BJ (cell line): ENCODE measurements at regions not wholly inside any gene's neighbourhood (a gene's known extent, or its start where the extent isn't known, plus 50 kb on each side); places are given as distances from the start of the nearest gene placed in this dataset.

Experiments used
- CTCF ChIA-PET: fragments of 350-600 bp; formaldehyde crosslinking; extraction: SDS; loops from one replicate; lab custom pipeline; 2021; ENCODE audit warnings: antibody characterized with exemption, inconsistent platforms; lab: Yijun Ruan, JAX
- POLR2A ChIA-PET: fragments of 300-600 bp; sonication (Branson Sonifier 250); formaldehyde crosslinking; extraction: SDS; loops from one replicate; lab custom pipeline; 2021; ENCODE audit warnings: antibody characterized with exemption; lab: Charles Lee
- DNase-seq: peaks from one replicate; pipeline ENCODE4 v3.0.0-alpha.2; 2011; ENCODE audit warnings: low read depth
- H3K27me3 ChIP-seq: 2 replicates; pipeline ENCODE4 v1.6.0; 2011; ENCODE audit warnings: low read length; ENCODE audit not compliant: control insufficient read depth, insufficient read depth
- H3K36me3 ChIP-seq: 2 replicates; pipeline ENCODE4 v1.5.1; 2011; ENCODE audit warnings: low read length; ENCODE audit not compliant: control insufficient read depth, insufficient read depth
- H3K4me3 ChIP-seq: 2 replicates; pipeline ENCODE4 v1.5.1; 2011; ENCODE audit warnings: low read depth, mild to moderate bottlenecking, control low read depth, low read length
- TF ChIP-seq, protein P1 (sequence below): IDR thresholded peaks from 2 replicates; pipeline ENCODE4 v1.5.1; 2011; ENCODE audit warnings: low read depth, mild to moderate bottlenecking, control low read depth, inconsistent platforms, low read length, moderate library complexity; ENCODE audit not compliant: insufficient read depth

DNA sequence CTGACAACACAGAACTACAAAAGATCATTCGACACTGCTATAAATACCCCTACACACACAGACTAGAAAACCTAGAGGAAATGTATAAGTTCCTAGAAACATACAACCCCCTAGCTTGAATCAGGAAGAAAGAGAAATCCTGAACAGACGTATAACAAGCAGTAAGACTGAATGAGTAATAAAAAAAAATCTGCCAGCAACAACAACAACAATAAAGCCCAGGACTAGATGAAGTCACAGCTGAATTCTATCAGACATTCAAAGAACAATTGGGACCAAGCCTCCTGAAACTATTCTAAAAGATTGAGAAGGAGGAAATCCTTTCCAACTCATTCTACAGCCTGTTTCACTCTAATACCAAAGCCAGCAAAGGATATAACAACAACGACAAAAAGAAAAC lies 68.2 kb upstream of the SLIT3 start:
- POLR2A ChIA-PET: interaction anchor here (0.5 kb wide), 1 partner anchor 18 kb away, joined by 4 read pairs; no protein-coding TSS in a partner anchor
- CTCF ChIA-PET: no interaction called here
- DNase-seq: no peak
- TF ChIP-seq, protein P1, sequence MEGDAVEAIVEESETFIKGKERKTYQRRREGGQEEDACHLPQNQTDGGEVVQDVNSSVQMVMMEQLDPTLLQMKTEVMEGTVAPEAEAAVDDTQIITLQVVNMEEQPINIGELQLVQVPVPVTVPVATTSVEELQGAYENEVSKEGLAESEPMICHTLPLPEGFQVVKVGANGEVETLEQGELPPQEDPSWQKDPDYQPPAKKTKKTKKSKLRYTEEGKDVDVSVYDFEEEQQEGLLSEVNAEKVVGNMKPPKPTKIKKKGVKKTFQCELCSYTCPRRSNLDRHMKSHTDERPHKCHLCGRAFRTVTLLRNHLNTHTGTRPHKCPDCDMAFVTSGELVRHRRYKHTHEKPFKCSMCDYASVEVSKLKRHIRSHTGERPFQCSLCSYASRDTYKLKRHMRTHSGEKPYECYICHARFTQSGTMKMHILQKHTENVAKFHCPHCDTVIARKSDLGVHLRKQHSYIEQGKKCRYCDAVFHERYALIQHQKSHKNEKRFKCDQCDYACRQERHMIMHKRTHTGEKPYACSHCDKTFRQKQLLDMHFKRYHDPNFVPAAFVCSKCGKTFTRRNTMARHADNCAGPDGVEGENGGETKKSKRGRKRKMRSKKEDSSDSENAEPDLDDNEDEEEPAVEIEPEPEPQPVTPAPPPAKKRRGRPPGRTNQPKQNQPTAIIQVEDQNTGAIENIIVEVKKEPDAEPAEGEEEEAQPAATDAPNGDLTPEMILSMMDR: no peak
- Histone ChIP-seq H3K27me3 (no peaks in the 10 kb centered on the region), H3K4me3 (no peak overlapping the region), H3K36me3 (no peaks in the 10 kb centered on the region)

DNA sequence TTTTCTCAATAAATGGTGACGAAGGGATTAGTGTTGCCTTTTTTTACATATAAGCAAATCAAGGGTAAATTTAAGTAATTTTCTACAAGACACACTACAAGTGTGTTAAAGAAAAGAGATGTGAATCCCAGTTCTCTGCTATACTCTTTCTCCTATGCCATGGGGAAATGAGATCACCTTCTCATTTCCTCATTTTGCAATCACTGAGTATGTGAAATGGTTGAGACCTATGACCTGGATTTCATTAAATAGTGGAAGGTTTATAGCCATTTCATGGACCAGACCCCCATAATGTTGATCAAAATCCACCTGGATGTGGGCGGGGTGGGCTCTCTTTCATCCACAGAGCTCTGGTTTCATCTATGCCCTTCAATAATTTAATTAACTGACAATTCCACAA lies 66.9 kb upstream of the SLIT3 start:
- Histone ChIP-seq H3K36me3 (no peaks in the 10 kb centered on the region), H3K4me3 (no peak overlapping the region), H3K27me3 (no peaks in the 10 kb centered on the region)
- ChIA-PET CTCF (no interaction called here), POLR2A (no interaction called here)
- no peak for DNase-seq
- TF ChIP-seq, protein P1: no peak

DNA sequence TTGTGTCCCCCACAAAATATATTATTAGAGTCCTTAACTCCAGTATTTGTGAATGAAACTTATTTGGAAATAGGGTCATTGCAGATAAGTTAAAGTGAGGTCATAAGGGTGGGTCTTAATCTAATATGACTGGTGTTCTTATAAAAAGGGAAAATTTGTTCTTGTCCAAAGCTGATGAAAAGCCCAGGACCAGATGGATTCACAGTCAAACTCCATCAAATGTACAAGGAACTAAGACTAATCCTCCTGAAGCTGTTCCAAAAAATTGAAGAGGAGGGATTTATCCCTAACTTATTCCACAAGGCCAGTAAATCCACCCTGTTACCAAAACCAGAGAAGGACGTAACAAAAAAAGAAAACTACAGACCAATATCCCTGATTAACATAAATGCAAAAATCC lies 56.4 kb upstream of the SLIT3 start:
- TF ChIP-seq, protein P1: no peak
- POLR2A ChIA-PET: no interaction called here

DNA sequence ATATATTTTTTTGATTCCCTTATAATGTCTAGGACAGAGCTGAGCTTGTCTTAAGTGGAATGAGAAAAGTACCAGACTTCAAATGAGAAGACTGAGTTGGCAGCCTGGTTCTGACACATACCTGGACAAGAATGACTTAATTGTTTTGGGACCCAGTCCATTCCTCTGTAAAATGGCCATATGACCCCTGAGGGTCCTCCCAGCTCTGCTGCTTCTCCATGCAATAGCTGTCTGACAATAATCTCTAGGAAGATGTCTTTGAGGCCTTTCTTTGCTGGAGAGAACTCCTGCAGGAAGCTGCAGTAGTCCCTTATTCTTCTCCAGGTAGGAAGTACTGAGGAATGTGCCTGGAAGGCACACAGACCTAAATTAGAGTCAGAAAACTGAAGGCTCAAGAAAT lies 55.9 kb upstream of the SLIT3 start:
- CTCF ChIA-PET: no interaction called here
- DNase-seq: no peak
- POLR2A ChIA-PET: no interaction called here
- TF ChIP-seq, protein P1: no peak
- H3K4me3 ChIP-seq: no peak overlapping the region
- no peaks in the 10 kb centered on the region for H3K36me3 ChIP-seq
- no peaks in the 10 kb centered on the region for H3K27me3 ChIP-seq

More for the DNA sequence above, 56.4 kb upstream of the SLIT3 start:
- Histone ChIP-seq H3K36me3 (no peaks in the 10 kb centered on the region), H3K4me3 (no peak overlapping the region), H3K27me3 (no peaks in the 10 kb centered on the region)
- no peak for DNase-seq
- CTCF ChIA-PET: no interaction called here

DNA sequence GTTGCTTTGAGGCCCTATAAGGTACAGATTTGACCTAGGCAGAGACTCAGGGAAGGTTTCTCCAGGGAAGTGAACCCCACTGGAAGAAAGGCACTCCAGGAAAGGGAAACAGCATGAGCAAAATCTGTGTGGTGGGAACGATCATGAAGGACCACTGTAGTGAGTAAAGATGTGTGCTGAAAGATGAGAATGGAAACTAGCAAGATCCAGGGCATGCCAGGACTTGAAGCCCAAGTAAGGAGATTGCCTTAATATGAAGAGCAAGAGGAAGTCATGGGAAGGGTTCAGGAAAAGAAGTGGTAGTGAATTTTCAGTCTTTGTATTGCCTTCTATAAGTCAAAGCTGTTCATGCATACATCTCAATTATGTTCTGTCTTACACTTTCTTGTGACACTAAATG lies 55.2 kb upstream of the SLIT3 start:
- Histone ChIP-seq H3K27me3 (no peaks in the 10 kb centered on the region), H3K36me3 (no peaks in the 10 kb centered on the region), H3K4me3 (no peak overlapping the region)
- ChIA-PET POLR2A (no interaction called here), CTCF (no interaction called here)
- no peak for DNase-seq
- TF ChIP-seq, protein P1: no peak
